Mesendoderm (in vitro differentiated cells): ENCODE measurements at regions not wholly inside any gene's neighbourhood (a gene's known extent, or its start where the extent isn't known, plus 50 kb on each side); places are given as distances from the start of the nearest gene placed in this dataset.
A peak's percentile ranks its signal among the peaks of the same experiment; 100 is the strongest.

Experiments
- DNase-seq: peaks from one replicate; pipeline ENCODE4 v3.0.0; 2013
- H2AK5ac ChIP-seq: 2 replicates; pipeline ENCODE4 v1.6.1; 2013; ENCODE audit warnings: low read length, inconsistent platforms
- H2BK120ac ChIP-seq: 2 replicates; pipeline ENCODE4 v1.6.1; 2013; ENCODE audit warnings: low read depth, mild to moderate bottlenecking, low read length, moderate library complexity, mixed read lengths
- H2BK15ac ChIP-seq: replicated peaks from 2 replicates; pipeline ENCODE4 v1.6.1; 2013; ENCODE audit warnings: low read depth, mild to moderate bottlenecking, moderate library complexity
- H2BK5ac ChIP-seq: 2 replicates; pipeline ENCODE4 v1.6.1; 2013; ENCODE audit warnings: low read length, inconsistent platforms
- H3K18ac ChIP-seq: 2 replicates; pipeline ENCODE4 v1.6.1; 2013; ENCODE audit warnings: mild to moderate bottlenecking, low read length, mixed read lengths
- H3K23ac ChIP-seq: one replicate; pipeline ENCODE4 v1.6.1; 2013; ENCODE audit warnings: low read length
- H3K27ac ChIP-seq: 2 replicates; pipeline ENCODE4 v1.5.1; 2013; ENCODE audit warnings: low read depth, mild to moderate bottlenecking, inconsistent platforms, low read length, moderate library complexity
- H3K27me3 ChIP-seq: 2 replicates; pipeline ENCODE4 v1.6.1; 2013; ENCODE audit warnings: low read length, control low read depth, mild to moderate bottlenecking, inconsistent platforms; ENCODE audit not compliant: insufficient read depth, poor library complexity
- H3K36me3 ChIP-seq: 2 replicates; pipeline ENCODE4 v1.6.1; 2013; ENCODE audit warnings: low read length, inconsistent platforms; ENCODE audit not compliant: control insufficient read depth, insufficient read depth
- H3K4ac ChIP-seq: one replicate; pipeline ENCODE4 v1.6.1; 2013; ENCODE audit warnings: low read depth, mild to moderate bottlenecking, low read length, moderate library complexity
- H3K4me1 ChIP-seq: 2 replicates; pipeline ENCODE4 v1.6.1; 2013; ENCODE audit warnings: low read depth, low read length, inconsistent platforms; ENCODE audit not compliant: control insufficient read depth
- H3K4me2 ChIP-seq: 2 replicates; pipeline ENCODE4 v1.6.1; 2013; ENCODE audit warnings: low read length
- H3K4me3 ChIP-seq: 2 replicates; pipeline ENCODE4 v1.5.1; 2013; ENCODE audit warnings: mild to moderate bottlenecking, low read length
- H3K56ac ChIP-seq: one replicate; pipeline ENCODE4 v1.6.1; 2013; ENCODE audit warnings: low read length
- H3K79me1 ChIP-seq: 2 replicates; pipeline ENCODE4 v1.6.1; 2013; ENCODE audit warnings: low read length, inconsistent platforms
- H3K79me2 ChIP-seq: 2 replicates; pipeline ENCODE4 v1.6.1; 2013; ENCODE audit warnings: mild to moderate bottlenecking, low read length; ENCODE audit not compliant: control insufficient read depth, insufficient read depth
- H3K9ac ChIP-seq: 2 replicates; pipeline ENCODE4 v1.6.1; 2013; ENCODE audit warnings: low read length, inconsistent platforms
- H4K5ac ChIP-seq: one replicate; pipeline ENCODE4 v1.6.1; 2013; ENCODE audit warnings: low read length
- H4K8ac ChIP-seq: one replicate; pipeline ENCODE4 v1.6.1; 2013; ENCODE audit warnings: low read depth, mild to moderate bottlenecking, control low read depth, low read length, moderate library complexity
- WGBS: extraction: QIAGEN DNeasy Blood & Tissue Kit; methylation state at CpG from one replicate; pipeline ENCODE4 v1.1.7; 2013; ENCODE audit warnings: low lambda C conversion rate, missing lambda C conversion rate; ENCODE audit not compliant: insufficient coverage; ENCODE audit errors: extremely low coverage; 5-methylcytosine and 5-hydroxymethylcytosine counted together

DNA sequence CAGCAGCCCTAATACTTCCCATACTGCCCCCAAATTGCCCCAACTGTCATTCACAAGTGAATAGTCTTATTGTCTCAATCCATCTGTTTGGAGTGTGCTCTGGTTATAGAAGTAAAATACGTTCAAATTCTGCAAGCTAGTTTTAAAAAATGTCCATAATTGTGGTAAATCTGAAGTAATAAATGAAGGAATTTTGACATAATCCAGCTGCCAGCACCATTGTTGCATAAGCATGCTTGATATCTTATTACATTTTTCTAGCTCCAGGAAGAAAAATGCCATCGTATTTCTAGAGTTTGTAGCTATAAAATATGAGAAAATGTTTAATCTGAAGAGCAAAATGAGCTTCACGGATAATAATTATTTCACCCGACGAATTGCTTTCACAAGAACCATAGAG lies 664.7 kb downstream of the RFPL4B start:
- Histone ChIP-seq H3K4me3 (no peak overlapping the region), H3K23ac (no peak overlapping the region), H3K9ac (no peak overlapping the region), H3K4me1 (no peaks in the 10 kb centered on the region), H4K5ac (no peak overlapping the region), H3K79me2 (no peaks in the 10 kb centered on the region), H4K8ac (no peak overlapping the region), H3K27me3 (no peaks in the 10 kb centered on the region), H3K36me3 (no peaks in the 10 kb centered on the region), H3K4ac (no peak overlapping the region), H2AK5ac (no peak overlapping the region), H3K56ac (no peak overlapping the region), H3K4me2 (no peak overlapping the region), H2BK5ac (no peak overlapping the region), H2BK120ac (no peak overlapping the region), H2BK15ac (no peak overlapping the region), H3K27ac (no peak overlapping the region), H3K79me1 (no peaks in the 10 kb centered on the region), H3K18ac (no peak overlapping the region)
- DNase-seq: no peak
- no CpG with 5 or more reads among the region's 5 CpGs for WGBS

- H4K5ac ChIP-seq: no peak overlapping the region
- no peak overlapping the region for H2BK5ac ChIP-seq
- H4K8ac ChIP-seq: no peak overlapping the region
- H3K27me3 ChIP-seq: no peaks in the 10 kb centered on the region
- H3K79me2 ChIP-seq: no peaks in the 10 kb centered on the region
- no peak overlapping the region for H3K27ac ChIP-seq
- no peak overlapping the region for H3K18ac ChIP-seq
- no peak overlapping the region for H3K4me2 ChIP-seq
- no peak overlapping the region for H2AK5ac ChIP-seq
- H3K56ac ChIP-seq: no peak overlapping the region
- no peaks in the 10 kb centered on the region for H3K36me3 ChIP-seq
- no peak overlapping the region for H2BK120ac ChIP-seq
- no peak overlapping the region for H3K23ac ChIP-seq
- DNase-seq: no peak
- H3K79me1 ChIP-seq: no peaks in the 10 kb centered on the region
- no peak overlapping the region for H3K9ac ChIP-seq
- no peak overlapping the region for H3K4ac ChIP-seq
- H3K4me1 ChIP-seq: no peaks in the 10 kb centered on the region
- no peak overlapping the region for H3K4me3 ChIP-seq
- H2BK15ac ChIP-seq: no peak overlapping the region
- no CpG with 5 or more reads among the region's 8 CpGs for WGBS
These were observed 668.1 kb downstream of the RFPL4B start for GRCh38 chr6:113015249-113015648.

GRCh38 chr6:113017353-113017752 lies 670.2 kb downstream of the RFPL4B start:
- Histone ChIP-seq H3K23ac (no peak overlapping the region), H3K27me3 (no peaks in the 10 kb centered on the region), H3K4ac (no peak overlapping the region), H2BK120ac (no peak overlapping the region), H3K79me1 (no peaks in the 10 kb centered on the region), H2BK15ac (no peak overlapping the region), H2AK5ac (no peak overlapping the region), H3K4me3 (no peak overlapping the region), H3K56ac (no peak overlapping the region), H3K9ac (no peak overlapping the region), H3K4me1 (no peaks in the 10 kb centered on the region), H3K4me2 (no peak overlapping the region), H3K36me3 (no peaks in the 10 kb centered on the region), H2BK5ac (no peak overlapping the region), H3K18ac (no peak overlapping the region), H4K8ac (no peak overlapping the region), H3K79me2 (no peaks in the 10 kb centered on the region), H4K5ac (no peak overlapping the region), H3K27ac (no peak overlapping the region)
- no CpG with 5 or more reads among the region's 2 CpGs for WGBS
- no peak for DNase-seq

- Histone ChIP-seq H3K23ac (no peak overlapping the region), H3K9ac (no peak overlapping the region), H2BK120ac (no peak overlapping the region), H3K79me1 (no peaks in the 10 kb centered on the region), H2BK5ac (no peak overlapping the region), H3K4me3 (no peak overlapping the region), H3K79me2 (no peaks in the 10 kb centered on the region), H3K36me3 (no peaks in the 10 kb centered on the region), H4K8ac (no peak overlapping the region), H2AK5ac (no peak overlapping the region), H3K4me1 (no peaks in the 10 kb centered on the region), H3K27me3 (no peaks in the 10 kb centered on the region), H3K4me2 (no peak overlapping the region), H3K4ac (no peak overlapping the region), H3K56ac (no peak overlapping the region), H3K27ac (no peak overlapping the region), H4K5ac (no peak overlapping the region), H3K18ac (no peak overlapping the region), H2BK15ac (no peak overlapping the region)
- no CpG with 5 or more reads among the region's 5 CpGs for WGBS
- no peak for DNase-seq
These were observed 671.4 kb downstream of the RFPL4B start for GRCh38 chr6:113018351-113019151.

DNA sequence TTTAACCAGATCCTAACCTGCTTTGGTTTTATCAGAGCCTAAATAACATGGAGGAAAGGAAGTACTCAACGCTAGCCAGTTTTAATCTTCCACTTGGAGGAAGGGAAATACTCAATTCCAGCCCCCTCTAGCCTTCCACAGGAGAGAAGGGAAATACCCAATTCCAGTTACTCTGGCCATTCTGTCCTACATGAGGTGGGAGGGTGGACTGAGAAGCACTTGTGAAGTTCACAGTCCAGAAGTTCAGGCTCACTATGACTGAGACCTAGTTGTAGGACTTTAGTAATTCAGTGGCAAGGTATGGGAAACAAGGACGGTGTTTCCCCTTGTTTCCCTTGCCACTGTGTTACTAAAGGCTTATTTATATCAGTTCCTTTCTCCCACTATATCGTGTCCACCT lies 672.0 kb downstream of the RFPL4B start:
- Histone ChIP-seq H3K27me3 (no peaks in the 10 kb centered on the region), H2BK120ac (no peak overlapping the region), H3K36me3 (no peaks in the 10 kb centered on the region), H2AK5ac (no peak overlapping the region), H3K23ac (no peak overlapping the region), H3K4me1 (no peaks in the 10 kb centered on the region), H4K8ac (no peak overlapping the region), H3K4me3 (no peak overlapping the region), H3K9ac (no peak overlapping the region), H3K4me2 (no peak overlapping the region), H2BK15ac (no peak overlapping the region), H2BK5ac (no peak overlapping the region), H3K56ac (no peak overlapping the region), H4K5ac (no peak overlapping the region), H3K4ac (no peak overlapping the region), H3K79me2 (no peaks in the 10 kb centered on the region), H3K79me1 (no peaks in the 10 kb centered on the region), H3K18ac (peak overlapping the region; percentile 22), H3K27ac (no peak overlapping the region)
- no peak for DNase-seq
- WGBS: no CpG with 5 or more reads among the region's 3 CpGs

GRCh38 chr6:113027780-113028179 lies 680.6 kb downstream of the RFPL4B start:
- H3K4me1 ChIP-seq: no peaks in the 10 kb centered on the region
- H3K4me3 ChIP-seq: no peak overlapping the region
- no peak overlapping the region for H3K4me2 ChIP-seq
- H2BK5ac ChIP-seq: no peak overlapping the region
- no peak overlapping the region for H4K5ac ChIP-seq
- H3K27ac ChIP-seq: no peak overlapping the region
- H2BK15ac ChIP-seq: no peak overlapping the region
- no peak for DNase-seq
- no peak overlapping the region for H3K18ac ChIP-seq
- H3K27me3 ChIP-seq: no peaks in the 10 kb centered on the region
- no peak overlapping the region for H4K8ac ChIP-seq
- H3K9ac ChIP-seq: no peak overlapping the region
- no peaks in the 10 kb centered on the region for H3K79me2 ChIP-seq
- no peaks in the 10 kb centered on the region for H3K79me1 ChIP-seq
- no peak overlapping the region for H3K4ac ChIP-seq
- no peak overlapping the region for H2BK120ac ChIP-seq
- WGBS: no CpG with 5 or more reads among the region's 1 CpG
- no peak overlapping the region for H3K23ac ChIP-seq
- H3K56ac ChIP-seq: no peak overlapping the region
- no peak overlapping the region for H2AK5ac ChIP-seq
- H3K36me3 ChIP-seq: no peaks in the 10 kb centered on the region
